ENCODE measurements at regions not wholly inside any gene's neighbourhood (a gene's known extent, or its start where the extent isn't known, plus 50 kb on each side); places are given as distances from the start of the nearest gene placed in this dataset.

DNA sequence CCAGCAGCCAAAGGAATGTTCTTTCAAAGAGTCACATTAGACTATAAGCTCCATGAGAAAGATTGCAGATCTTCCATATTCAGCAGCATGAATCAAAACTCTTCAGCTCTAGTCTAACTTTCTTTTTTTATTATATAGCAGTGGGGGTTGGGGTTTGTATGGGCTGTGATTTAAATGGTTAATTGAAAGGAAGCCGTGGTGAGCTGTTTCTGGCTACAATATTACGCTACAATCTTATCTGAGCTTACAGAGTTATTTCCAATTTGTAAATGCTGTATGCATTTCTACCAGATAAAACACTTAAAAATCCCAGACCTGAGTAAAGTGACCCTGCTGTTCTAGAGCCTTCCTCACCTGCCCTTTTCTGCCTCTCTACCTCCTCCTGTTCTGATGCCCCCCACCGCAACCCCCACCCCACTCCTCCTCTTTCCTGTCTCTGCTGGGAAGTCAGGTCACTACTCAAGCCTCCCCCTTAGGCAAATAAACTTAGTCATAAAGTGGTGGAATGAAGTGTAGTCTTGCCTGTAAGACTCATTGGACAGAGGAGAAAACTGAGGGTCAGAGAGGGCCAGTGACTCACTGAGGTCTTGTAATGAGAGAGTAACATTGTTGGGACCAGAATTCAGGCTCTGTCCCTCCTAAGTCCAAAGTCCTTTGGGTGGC is 1089.5 kb downstream of the BCL11B start:
- DNase-seq: no peak

DNA sequence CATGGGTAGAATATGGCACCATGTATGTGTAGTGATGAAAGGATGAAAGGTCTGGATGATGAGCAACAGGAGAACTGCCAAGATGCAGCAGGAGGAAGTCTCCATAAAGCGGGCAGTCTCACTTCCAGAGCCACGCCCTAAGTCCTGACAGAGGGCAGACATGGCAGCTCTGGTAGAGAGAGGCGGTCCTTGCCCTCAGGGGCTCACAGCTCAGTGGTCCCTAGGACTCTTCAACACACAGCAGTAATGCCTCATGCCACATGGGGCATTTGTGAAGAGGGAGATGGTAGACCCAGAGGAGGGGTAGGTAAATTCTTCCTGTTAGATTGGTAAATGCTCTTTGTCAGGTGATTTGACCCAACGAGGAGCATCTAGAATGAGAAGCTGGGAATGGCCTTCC is 1088.4 kb downstream of the BCL11B start:
- DNase-seq: no peak

DNA sequence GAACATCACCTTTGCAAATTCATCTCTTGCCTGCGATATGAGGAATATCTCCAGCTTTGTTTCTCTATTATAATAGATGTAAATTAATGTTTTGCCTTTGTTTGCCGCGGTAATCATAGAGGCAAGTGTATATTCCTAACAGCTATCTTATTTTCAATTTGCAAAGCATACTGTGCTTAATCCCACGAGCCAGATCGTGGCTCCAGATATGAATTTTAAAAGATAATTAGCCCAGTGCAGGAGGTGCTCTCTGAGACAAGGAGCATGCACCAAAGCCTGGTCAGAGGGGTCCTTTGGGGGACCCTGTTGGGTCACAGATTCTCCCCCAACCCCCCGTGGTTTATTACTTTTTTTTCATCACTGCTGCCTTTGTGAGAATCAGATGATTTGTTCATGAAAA is 1087.5 kb downstream of the BCL11B start:
- DNase-seq: no peak

DNA sequence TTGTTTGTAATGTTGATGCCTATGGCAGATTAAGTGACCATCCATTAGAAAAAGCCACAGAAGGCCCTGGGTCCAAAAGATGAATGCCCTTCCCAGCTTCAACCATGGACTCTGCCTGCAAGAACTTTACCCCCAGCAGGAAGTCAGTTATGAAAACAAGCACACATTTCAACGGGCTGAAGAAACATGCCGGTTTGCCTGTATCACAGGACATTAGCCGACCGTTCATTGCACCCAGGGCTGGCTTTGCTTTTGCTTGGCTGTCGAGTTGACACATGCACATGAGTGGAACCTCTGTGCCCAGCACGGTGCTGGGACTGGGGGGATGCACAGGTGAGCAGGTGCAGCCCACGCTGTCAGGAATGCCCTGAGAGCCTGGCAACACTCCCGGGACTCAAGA is 1087.0 kb downstream of the BCL11B start:
- DNase-seq: no peak

DNA sequence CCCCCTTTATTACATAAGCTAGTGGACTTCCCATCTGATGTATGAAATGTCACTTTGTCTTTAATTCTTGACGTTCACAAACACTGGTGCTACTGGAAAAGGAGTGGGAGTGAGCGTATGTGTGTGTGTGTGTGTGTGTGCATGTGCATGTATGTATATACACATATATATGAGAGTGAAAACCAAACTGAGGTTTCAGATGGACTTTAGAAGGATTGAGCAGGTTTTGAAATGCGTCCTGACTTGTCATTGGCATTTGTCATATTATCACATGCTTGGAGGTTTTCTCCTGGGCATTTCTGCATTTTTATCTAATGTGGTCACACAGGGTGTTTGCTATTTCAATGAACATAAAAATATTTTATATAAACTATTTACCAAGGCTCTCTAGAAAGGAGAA is 1085.9 kb downstream of the BCL11B start:
- DNase-seq: no peak

DNA sequence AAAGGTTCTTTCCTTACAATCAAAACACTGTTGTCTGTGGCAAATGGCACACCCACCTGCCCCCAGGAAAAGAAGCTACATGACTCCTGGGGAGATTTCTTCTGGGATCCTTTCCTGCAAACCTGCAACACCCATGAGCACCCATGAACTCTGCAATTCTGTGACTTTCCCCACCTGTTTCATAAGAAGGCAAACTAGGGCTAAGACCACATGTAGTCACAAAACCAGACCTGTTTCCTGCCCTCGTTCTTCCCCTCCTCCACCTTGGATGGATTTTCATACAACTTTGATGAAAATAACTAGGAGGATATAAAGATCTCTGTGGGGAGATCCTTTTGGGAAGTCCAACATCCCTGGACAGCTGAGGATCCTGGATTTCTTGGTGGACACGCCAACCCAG is 1084.7 kb downstream of the BCL11B start:
- DNase-seq: no peak

DNA sequence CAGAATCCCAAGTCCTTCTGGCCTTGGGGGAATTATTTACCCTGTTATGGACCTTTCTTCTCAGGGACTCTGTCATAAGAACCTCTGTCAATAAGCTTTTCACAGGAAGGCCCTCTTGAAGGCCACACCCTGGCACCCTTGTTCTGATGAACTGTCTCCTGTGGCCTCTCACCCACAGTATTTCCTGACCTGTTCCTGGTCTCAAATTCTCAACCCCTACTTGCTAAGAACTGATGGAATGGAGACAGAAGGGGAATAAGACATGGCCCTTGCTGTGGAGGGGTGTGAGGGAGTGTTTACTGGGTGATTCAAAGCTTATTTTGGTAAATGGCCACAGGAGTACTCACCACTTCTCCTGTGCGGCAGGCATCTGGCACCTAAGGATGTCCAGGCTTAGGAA is 1082.9 kb downstream of the BCL11B start:
- DNase-seq: no peak

DNA sequence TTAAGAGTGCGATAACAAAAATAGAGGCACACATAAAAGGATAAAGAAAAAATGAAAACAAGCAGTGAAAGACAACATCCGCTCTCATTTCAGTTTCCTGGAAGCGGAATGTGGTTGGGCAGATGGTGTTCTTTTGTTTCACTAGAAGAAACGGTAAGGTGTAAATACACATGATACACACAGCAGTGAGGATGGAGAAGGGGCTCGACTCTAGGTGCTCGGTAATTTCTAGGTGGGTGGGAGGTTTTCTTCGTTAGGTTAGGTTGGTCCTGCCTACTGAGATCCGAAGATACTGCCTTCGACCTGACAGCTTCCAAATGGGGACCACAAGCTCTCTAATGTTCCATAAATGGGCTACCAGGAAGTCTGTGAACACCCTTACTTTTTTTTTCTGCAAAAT is 1082.5 kb downstream of the BCL11B start:
- no peak for DNase-seq

DNA sequence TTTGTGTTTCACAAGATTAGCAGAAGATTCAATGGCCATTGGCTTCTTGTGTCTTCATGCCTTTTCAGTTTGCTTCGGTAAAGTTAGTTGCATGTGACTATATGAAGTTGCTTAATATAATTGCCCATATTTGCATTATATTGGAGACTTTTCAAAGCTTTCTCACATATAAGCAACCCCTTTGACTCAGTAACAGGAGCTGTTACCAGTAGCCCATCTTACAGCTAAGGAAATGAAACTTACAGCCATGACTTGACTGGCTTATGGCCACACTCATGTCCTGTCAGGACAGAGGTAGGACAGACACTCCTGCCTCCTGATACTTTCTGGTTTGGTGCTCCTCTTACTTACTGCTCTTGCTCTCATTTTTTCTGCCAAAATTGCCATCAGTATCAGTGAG is 1082.1 kb downstream of the BCL11B start:
- DNase-seq: no peak

DNA sequence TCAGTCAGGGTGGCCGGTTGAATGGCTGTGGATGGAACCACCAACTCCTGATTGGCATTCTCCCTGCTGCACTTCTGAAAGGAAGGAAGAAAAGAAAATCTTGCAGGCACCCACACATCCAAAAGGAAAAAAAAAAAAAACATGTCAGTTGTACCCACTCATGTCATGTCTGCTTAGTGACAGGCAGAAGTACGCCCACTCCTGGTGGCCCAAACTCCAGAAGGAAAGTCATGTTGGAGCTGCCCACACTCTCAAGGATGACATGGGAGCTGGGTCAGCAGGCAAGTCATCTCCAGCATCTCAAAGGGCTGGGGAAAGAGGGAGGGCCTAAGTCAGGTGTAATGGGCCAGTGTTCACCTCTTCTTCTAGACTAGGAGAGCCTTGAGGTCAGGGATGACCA is 1079.1 kb downstream of the BCL11B start:
- no peak for DNase-seq

DNA sequence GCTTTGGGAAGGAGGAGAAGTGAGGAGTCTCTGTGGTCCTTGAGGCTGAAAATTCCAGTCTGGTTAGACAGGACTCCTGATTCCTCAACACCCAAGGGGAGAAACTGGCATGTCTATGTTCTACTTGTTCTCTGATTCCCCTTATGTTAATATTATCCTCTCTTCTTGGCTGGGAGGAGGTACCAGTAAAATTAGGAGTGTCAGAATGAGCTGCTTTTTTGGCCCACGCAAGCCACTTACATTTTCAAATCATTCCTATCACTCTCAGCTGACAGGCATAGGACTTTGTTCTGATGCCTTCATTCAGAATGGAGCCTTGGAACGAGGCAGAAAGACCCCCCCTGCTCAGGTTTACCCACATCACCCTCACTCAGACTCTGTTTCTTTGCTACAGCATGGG is 1077.2 kb downstream of the BCL11B start:
- no peak for DNase-seq

DNA sequence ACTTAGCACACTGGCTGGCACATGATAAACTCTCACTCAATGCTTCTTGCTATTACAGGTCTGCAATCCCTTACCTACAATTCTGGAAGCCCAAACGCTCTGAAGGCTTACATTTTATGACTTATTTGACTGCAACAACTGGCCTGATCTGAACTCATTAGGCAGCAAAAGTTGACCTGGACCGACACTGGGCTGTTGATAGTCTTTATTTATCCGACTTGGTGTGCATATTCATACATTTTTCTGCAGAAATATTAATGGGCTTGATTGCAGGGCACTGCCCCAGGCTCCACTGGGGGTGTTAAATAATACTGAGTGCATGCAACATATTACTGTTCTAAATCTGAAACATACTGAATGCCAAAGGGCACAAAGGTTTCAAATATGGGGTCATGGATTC is 1076.7 kb downstream of the BCL11B start:
- DNase-seq: no peak

DNA sequence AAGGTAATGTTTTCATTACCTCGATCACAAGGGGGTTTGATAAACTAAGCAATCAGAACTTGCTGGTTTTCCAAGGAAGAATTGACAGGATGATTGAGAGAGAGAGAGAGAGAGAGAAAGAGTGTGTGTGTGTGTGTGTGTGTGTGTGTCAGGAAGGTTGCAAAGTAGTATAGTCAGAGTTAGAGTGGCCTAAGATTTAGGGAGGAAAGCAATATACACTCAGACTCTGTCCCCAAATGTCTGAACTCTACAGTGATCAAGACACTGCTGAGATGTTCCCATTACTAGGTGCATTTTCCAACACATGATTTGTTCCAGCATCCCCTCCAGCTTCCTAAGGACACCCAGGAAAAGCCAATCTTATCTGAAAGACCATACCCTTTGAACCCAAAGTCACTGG is 1074.1 kb downstream of the BCL11B start:
- no peak for DNase-seq

DNA sequence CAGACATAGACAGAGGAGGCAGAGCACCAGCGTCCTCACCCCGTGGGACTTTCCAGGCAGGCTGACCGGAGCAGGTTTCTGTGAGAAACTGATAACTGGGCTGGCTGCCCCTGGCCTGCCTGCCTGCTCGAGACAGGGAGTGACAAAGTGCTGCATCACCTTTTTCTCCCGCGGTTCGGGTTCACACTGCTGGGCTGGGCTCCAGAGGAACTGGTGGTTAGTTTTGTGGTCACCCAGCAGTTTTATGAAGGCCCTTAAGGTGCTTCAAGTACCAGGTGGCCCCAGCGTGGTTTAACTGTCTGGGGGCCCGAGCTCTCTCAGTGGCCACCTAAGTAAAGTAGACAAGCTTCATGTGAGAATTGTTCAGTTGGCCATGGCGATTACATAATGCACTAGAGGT is 1073.6 kb downstream of the BCL11B start:
- no peak for DNase-seq

DNA sequence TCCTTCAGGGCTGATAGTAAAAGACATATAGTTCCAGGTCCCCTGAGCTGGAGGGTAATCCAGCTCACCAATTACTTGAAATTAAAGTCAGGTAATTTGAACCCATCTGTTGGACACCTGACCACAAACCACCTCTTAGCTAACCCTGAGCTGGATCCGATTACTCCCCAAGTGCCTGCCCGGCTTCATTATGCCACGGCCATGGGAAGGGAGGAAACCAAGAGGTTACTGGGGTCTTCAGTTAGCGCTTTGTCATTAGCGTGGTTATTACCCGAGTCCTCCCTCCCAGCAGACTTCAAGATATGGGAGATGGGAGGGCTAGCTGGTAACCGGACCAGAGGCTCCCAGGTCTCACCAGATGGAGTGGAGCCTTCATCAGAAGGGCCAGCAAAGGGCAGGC is 1071.4 kb downstream of the BCL11B start:
- DNase-seq: no peak

DNA sequence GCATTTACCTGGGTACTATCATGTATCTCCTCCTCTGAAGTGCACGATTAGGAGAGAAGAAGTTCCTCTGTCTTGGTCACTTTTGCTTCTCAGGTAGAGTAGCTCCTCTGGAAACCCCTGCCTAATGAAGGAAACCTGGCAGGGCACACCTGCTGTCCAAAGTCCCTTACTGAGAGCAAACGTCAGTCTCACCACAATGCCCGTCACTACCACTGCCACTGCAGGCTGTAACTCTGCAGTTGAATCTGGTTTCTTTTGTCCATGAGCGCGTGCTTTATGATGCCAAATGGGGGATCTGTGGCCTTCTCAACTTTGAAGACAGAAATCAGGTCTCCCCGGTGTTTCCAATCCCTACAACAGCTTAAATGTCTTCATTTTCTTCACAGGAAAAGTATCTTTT is 1068.6 kb downstream of the BCL11B start:
- DNase-seq: no peak

DNA sequence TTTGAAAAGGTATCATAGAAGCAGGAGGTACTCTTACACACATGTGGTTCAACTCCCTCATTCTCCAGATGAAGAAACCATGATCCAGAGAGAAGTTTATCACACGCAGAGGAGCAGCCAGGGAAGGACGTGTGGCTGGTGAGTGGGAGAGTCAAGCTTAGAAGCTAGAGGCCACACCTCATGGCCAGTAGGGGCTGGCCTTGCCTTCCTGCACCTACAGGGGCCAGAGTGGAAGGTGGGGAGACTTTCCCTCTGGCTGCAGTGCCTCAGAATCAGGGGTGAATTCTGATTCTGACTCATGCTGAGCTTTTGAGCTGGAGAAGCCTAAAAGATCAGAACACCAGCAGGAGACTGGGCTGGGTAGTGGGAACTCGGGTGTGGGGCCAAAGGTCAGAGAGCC is 1067.9 kb downstream of the BCL11B start:
- DNase-seq: no peak

DNA sequence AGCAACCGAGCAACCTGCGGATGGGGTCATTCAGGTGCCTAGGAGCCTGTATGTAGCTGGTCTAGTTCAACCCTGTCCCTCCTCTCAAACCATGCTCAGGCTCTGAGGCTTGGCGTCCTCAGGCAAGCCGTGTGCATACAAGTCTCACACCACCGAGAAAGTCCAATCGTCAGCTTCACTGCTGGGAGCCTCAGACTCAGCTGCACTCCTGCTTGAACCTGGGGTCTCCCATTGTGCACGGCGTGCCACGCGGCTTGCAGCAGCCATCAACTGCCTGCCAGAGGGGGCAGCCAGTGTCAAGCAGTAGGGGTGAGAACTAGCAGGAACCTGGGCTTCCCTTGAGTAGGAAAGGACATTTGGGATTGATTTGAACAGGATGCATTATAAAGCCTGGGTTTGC is 1064.6 kb downstream of the BCL11B start:
- no peak for DNase-seq

DNA sequence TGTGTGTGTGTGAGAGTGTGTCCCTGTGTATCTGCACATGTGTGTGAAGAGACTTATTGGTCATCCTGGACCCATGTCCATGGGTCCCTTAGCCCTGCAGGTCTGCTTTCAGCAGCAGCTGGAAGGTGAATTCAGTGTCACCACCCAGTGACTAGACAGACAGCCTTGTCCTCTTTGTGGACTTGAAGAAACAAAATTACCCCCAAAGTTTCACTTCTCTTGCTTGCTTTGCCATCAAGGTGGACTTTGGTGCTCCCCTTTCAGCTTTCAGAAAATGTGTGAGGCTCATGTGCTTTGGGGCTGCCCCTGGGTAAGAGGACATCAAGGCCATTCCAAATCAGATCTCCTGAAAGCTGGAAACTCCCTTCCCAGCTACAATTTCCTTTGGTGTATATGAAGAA is 1063.8 kb downstream of the BCL11B start:
- DNase-seq: no peak

DNA sequence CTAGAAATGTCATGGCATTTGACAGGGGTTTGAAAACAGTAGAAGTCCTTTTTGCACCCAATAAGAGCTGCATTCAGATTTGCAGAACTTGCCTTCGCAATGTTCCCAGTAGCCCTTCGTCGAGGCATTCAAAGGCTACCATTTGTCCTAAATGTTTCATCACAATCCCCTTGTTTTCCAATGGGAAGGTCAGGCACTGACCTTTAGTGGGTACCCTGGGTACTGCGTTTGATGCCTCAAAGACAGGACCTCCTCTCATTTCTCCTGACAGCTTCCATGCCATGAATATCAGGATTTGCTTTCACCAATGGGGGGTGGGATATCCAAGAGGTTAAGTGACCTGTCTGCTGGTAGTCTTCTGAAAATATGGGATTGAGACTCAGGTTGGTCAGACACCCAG is 1063.1 kb downstream of the BCL11B start:
- no peak for DNase-seq

DNA sequence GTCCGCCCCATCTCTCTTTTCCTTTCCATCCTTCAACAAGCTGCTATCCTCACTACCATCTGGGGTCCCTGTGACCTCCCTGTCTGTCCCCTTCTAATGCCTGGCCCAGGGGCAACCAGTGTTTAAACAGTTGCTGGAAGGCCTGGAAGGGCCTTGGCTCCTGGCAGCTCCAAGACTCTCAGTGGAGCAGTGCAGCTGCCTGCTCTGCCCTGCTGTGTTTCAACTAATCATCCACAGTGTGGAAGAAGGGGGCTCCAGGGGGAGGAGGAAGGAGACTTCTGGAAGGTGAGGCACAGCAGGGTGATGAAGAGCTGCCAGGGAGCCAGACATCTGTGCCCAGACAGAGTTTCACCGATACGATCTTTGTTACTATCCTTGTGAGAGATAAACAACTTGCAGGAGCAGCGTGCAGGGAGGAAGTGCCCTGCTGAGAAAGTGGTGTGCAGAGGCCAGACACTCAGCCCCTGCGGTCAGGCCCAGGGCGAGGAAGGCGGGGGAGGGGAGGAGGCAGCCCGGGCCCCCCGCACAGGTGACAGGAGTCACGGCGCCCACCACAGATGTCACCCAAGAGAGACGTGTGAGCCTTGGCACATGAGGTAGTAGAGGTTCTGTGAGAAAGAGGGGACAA is 1061.8 kb downstream of the BCL11B start:
- DNase-seq: no peak

DNA sequence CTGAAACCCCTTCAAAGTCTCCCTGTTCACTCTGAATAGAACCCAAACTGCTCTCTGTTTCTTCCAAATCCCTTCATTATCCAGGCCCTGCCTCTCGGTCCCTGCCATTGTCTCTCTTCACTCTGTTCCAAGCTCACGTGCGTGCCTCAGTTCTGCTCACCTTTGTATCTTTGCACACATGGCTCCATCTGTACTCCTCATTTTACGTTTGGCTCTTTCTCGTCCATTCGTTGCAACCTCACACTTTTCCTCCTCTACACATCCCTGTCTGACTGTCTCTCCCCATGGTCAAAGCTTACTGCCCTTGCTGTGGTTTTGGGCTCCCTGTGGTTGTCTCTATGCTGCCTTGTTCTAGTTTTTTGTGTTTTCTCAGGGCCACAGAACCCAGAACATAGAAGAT is 1054.5 kb downstream of the BCL11B start:
- DNase-seq: no peak

DNA sequence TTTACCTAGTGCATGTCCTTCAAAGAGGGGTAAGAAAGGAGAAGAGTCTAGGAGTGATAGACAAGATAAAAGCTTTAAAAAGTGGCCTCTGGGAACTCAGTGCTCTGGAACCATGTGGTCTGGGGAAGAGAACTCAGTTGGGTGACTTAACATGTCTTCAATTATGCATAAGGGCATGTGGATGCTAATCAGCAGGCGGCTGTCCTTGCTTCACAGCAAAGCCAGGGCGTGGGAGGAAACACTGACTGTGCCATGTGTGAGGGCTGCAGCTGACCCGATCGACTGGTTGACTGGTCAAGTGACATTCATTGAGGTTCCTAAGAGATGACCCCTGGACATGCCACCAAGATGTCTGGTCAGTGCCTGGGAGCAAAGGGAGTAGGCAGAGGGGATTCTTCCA is 1053.8 kb downstream of the BCL11B start:
- DNase-seq: no peak

DNA sequence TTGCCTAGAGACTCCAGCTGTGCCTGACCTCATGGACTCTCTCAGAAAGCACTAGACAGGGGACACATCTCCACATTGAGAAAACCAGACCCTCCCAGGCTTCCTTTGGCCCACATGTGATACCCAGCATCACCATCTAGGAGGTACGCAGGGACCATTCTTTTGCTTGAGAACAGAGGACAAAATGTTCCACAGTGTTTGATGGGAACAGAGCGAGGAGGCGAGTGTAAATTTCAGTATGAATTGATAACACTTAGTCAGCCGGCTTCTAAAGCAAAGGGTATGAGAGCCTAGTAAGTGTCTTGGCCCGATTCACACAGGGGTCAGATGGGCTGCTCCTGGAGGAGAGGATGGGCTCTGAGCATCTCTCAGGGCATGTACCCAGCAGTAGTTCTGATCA is 1052.4 kb downstream of the BCL11B start:
- DNase-seq: no peak

DNA sequence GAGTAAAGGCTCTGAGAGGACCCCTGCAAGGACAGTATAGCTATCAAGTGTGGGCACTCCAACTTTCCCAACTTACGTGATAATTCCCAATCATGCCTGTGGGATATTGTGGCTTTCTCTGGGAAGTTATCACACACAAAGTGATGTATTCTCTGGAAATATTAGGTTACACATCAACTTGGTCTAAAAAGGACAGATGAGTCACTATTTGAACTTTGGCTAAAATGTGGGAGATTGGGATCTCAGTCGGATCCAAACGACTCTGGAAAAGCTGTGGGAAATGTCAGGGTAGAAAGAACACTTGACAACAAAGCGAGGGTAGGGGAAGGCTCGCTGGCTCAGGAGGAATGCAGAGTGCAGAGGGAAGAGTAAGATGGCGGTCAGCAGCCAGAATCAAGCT is 1048.9 kb downstream of the BCL11B start:
- DNase-seq: no peak

Data from NCI-H774 (cell line).